PC-3 (cell line): ENCODE measurements at regions not wholly inside any gene's neighbourhood (a gene's known extent, or its start where the extent isn't known, plus 50 kb on each side); places are given as distances from the start of the nearest gene placed in this dataset.

ENCODE experiments used
- ATAC-seq: fragments of 200-7000 bp; cut with Tn5 transposase; 2 replicates; pipeline ENCODE4 v1.9.1; 2020; ENCODE audit warnings: mild to moderate bottlenecking, moderate library complexity
- BruUV-seq: library from RNA; stranded (reverse); fragments of 400-500 nt; replicated peaks from 2 replicates; lab custom pipeline; 2021; lab: Mats Ljungman, UMichigan
- CTCF ChIA-PET: fragments of 300-600 bp; sonication (Branson Sonifier 250); formaldehyde crosslinking; loops from one replicate; lab custom pipeline; 2022; ENCODE audit warnings: antibody characterized with exemption; lab: Charles Lee
- POLR2A ChIA-PET: fragments of 300-600 bp; sonication (Branson Sonifier 250); formaldehyde crosslinking; loops from one replicate; lab custom pipeline; 2022; ENCODE audit warnings: antibody characterized with exemption; ENCODE audit not compliant: unreplicated experiment; lab: Charles Lee
- DNase-seq: peaks from one replicate; pipeline ENCODE4 v3.0.0-alpha.2; 2015
- H2AFZ ChIP-seq: fragments of 300-600 bp; sonication (generic); 2 replicates; pipeline ENCODE4 v1.6.0; 2016; ENCODE audit warnings: antibody characterized with exemption, low read length
- H3F3A ChIP-seq: fragments of 300-600 bp; sonication (generic); one replicate; pipeline ENCODE4 v1.6.0; 2017; ENCODE audit warnings: antibody characterized with exemption, low read length, control low read depth, mild to moderate bottlenecking; ENCODE audit not compliant: unreplicated experiment
- H3K27ac ChIP-seq: fragments of 300-600 bp; sonication (generic); 2 replicates; pipeline ENCODE4 v1.5.1; 2016; ENCODE audit warnings: mild to moderate bottlenecking, low read length
- H3K27me3 ChIP-seq: fragments of 300-600 bp; sonication (generic); 2 replicates; pipeline ENCODE4 v1.6.1; 2016; ENCODE audit warnings: low read length, mixed read lengths
- H3K36me3 ChIP-seq: fragments of 300-600 bp; sonication (generic); 2 replicates; pipeline ENCODE4 v1.6.1; 2016; ENCODE audit warnings: low read depth, mixed run types, low read length, mixed read lengths
- H3K4me1 ChIP-seq: fragments of 300-600 bp; sonication (generic); 2 replicates; pipeline ENCODE4 v1.5.1; 2016; ENCODE audit warnings: low read length; ENCODE audit not compliant: insufficient read depth
- H3K4me2 ChIP-seq: fragments of 300-600 bp; sonication (generic); 2 replicates; pipeline ENCODE4 v1.6.0; 2016; ENCODE audit warnings: low read length
- H3K4me3 ChIP-seq: fragments of 300-600 bp; sonication (generic); 2 replicates; pipeline ENCODE4 v1.5.1; 2016; ENCODE audit warnings: mild to moderate bottlenecking, low read length, mixed read lengths
- H3K79me2 ChIP-seq: fragments of 300-600 bp; sonication (generic); 2 replicates; pipeline ENCODE4 v1.6.1; 2017; ENCODE audit warnings: low read length, mixed read lengths
- H3K9ac ChIP-seq: fragments of 300-600 bp; sonication (generic); 2 replicates; pipeline ENCODE4 v1.6.0; 2016; ENCODE audit warnings: mild to moderate bottlenecking, low read length
- H3K9me2 ChIP-seq: fragments of 300-600 bp; sonication (generic); replicated peaks from 2 replicates; pipeline ENCODE4 v1.6.1; 2016; ENCODE audit warnings: mixed run types, low read length, mixed read lengths
- H3K9me3 ChIP-seq: fragments of 300-600 bp; sonication (generic); 2 replicates; pipeline ENCODE4 v1.6.1; 2016; ENCODE audit warnings: low read length, mixed read lengths
- H4K20me1 ChIP-seq: fragments of 300-600 bp; sonication (generic); 2 replicates; pipeline ENCODE4 v1.6.1; 2016; ENCODE audit warnings: low read length, mixed read lengths
- EZH2 ChIP-seq: fragments of 300-600 bp; sonication (generic); IDR thresholded peaks from one replicate; pipeline ENCODE4 v1.6.1; 2017; ENCODE audit warnings: antibody characterized with exemption, mild to moderate bottlenecking, low read length; ENCODE audit not compliant: unreplicated experiment
- EZH2phosphoT487 ChIP-seq: fragments of 300-600 bp; sonication (generic); IDR thresholded peaks from 2 replicates; pipeline ENCODE4 v1.6.1; 2018; ENCODE audit warnings: mild to moderate bottlenecking, antibody characterized with exemption, low read length, borderline replicate concordance
- intact Hi-C: fragments of 100-400 bp; cut with micrococcal nuclease; formaldehyde crosslinking; loops from 2 replicates; pipeline ENCODE4 v1.9.0; 2023
- TF ChIP-seq, protein P1 (sequence below): fragments of 300-600 bp; sonication (generic); conservative IDR thresholded peaks from 2 replicates; pipeline ENCODE4 v1.5.1; 2017; ENCODE audit warnings: antibody characterized with exemption, low read depth, mild to moderate bottlenecking, low read length

DNA sequence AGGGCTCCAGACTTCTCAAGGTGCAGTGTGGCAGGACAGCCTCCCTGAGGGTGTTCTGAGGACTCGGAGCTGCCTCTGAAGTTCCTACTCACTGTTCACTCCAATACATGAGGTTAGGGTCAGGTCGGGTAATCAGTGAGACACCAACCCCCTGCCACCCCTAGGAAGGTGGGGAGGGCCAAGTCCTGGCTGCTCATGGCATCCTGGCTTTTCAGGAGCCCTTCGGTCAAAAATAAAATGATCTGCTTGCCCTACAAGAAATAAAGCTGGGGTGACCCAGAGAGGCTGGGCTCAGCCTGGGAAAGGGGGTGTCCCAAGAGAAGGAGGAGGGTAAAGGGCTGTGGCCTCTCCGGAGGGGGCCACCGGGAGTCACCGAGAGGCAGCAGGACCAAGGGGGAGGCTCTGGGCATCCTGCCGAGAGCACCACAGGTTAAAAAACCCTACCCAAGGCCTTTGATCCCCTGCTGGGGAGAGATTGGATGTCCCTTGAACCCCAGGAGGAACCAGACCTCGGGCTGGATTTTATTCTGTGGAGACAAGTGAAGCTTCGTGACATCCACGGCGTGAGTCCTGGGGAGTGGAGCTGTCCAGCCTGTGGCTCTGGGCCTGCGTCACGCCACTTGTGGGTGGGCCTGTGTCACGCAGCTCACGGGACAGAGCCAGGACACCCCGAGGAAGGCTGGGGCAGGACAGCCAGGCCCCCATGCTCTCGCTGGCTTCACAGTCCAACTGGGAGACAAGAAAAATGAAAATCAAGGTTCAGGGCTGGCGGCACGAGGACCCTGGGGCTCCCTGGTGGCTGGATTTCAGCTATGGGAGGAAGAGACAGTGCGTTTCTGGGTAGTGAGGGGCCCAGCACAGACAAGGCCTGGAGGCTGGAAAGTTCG lies 102.2 kb upstream of the FGF3 start:
- H3K36me3 ChIP-seq: no peaks in the 10 kb centered on the region
- peaks cover 12% of the 10 kb centered on the region for H3K4me1 ChIP-seq
- no TSS peak for BruUV-seq
- H2AFZ ChIP-seq: no peak overlapping the region
- H3F3A ChIP-seq: no peaks in the 10 kb centered on the region
- CTCF ChIA-PET: no interaction called here
- DNase-seq (no peak), ATAC-seq (no peak)
- POLR2A ChIA-PET: interaction anchor here (0.5 kb wide), 1 partner anchor 158 kb away, joined by 3 read pairs; no protein-coding TSS in a partner anchor
- H3K9me2 ChIP-seq: no peaks in the 10 kb centered on the region
- no peak overlapping the region for H3K4me2 ChIP-seq
- intact Hi-C loops: no loop called here
- no peaks in the 10 kb centered on the region for H4K20me1 ChIP-seq
- no peak overlapping the region for H3K27ac ChIP-seq
- H3K27me3 ChIP-seq: no peaks in the 10 kb centered on the region
- no peak overlapping the region for H3K4me3 ChIP-seq
- no peaks in the 10 kb centered on the region for H3K9me3 ChIP-seq
- no peak for TF ChIP-seq EZH2
- TF ChIP-seq EZH2phosphoT487: no peak
- TF ChIP-seq, protein P1, sequence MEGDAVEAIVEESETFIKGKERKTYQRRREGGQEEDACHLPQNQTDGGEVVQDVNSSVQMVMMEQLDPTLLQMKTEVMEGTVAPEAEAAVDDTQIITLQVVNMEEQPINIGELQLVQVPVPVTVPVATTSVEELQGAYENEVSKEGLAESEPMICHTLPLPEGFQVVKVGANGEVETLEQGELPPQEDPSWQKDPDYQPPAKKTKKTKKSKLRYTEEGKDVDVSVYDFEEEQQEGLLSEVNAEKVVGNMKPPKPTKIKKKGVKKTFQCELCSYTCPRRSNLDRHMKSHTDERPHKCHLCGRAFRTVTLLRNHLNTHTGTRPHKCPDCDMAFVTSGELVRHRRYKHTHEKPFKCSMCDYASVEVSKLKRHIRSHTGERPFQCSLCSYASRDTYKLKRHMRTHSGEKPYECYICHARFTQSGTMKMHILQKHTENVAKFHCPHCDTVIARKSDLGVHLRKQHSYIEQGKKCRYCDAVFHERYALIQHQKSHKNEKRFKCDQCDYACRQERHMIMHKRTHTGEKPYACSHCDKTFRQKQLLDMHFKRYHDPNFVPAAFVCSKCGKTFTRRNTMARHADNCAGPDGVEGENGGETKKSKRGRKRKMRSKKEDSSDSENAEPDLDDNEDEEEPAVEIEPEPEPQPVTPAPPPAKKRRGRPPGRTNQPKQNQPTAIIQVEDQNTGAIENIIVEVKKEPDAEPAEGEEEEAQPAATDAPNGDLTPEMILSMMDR: no peak
- H3K79me2 ChIP-seq: no peaks in the 10 kb centered on the region
- H3K9ac ChIP-seq: no peak overlapping the region

DNA sequence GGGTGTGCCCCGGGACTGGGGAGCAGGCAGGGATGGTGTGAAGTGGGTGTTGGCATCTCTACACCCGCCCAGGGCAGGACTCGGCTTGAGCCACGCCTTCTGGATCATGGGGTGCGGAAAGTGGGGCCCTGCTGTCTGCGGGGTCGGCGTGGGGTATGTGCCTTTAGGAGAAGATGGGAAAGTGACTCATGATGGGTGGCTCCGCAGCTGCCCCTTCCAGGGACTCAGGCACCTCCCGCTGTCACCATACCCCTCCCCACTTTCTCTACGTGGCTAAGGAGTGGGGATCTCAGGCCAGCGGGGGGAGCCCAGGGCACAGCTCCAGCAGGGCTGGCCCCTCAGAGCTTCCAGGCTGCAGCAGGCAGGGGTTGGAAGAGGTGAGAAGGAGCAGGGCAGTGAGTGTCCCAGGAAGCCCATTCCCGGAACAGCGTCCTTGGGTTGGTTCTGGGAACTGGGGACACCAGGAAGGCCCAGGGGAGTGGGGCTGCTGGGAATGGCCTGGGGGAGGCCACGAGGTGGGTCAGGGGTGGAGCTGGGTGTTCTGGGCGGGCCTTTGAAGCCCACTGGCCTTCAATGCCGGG lies 102.9 kb upstream of the FGF3 start:
- ATAC-seq (no peak), DNase-seq (no peak)
- Histone ChIP-seq H3K9ac (no peak overlapping the region), H3K27me3 (no peaks in the 10 kb centered on the region), H3K4me2 (no peak overlapping the region), H3F3A (no peaks in the 10 kb centered on the region), H3K79me2 (no peaks in the 10 kb centered on the region), H3K9me3 (no peaks in the 10 kb centered on the region), H3K27ac (no peak overlapping the region), H3K4me1 (peaks cover 8% of the 10 kb centered on the region; the same call in 1 of the 2 replicates), H3K9me2 (no peaks in the 10 kb centered on the region), H4K20me1 (no peaks in the 10 kb centered on the region), H3K4me3 (no peak overlapping the region), H2AFZ (no peak overlapping the region), H3K36me3 (no peaks in the 10 kb centered on the region)
- CTCF ChIA-PET: no interaction called here
- intact Hi-C loops: no loop called here
- TF ChIP-seq, protein P1: no peak
- TF ChIP-seq EZH2 (no peak), EZH2phosphoT487 (no peak)
- no TSS peak for BruUV-seq
- POLR2A ChIA-PET: no interaction called here
